NCI-H345 treated with DMSO at 0.1 percent for 48 hours (cell line): ENCODE measurements at regions not wholly inside any gene's neighbourhood (a gene's known extent, or its start where the extent isn't known, plus 50 kb on each side); places are given as distances from the start of the nearest gene placed in this dataset.
"Not testable (repeated sequence)": the region's sequence is repeated elsewhere in the genome, so short reads cannot be mapped to it uniquely, and the experiment has no call there.

ENCODE experiments used
- DNase-seq: peaks from one replicate; lab custom pipeline; 2025; ENCODE audit not compliant: unreplicated experiment; lab: John Stamatoyannopoulos, UW

- DNase-seq = no peak
Measured at GRCh38 chr5:42066131-42066530, 141.1 kb downstream of the FBXO4 start.

GRCh38 chr5:42074353-42074752 lies 149.3 kb downstream of the FBXO4 start:
- DNase-seq = no peak

DNA sequence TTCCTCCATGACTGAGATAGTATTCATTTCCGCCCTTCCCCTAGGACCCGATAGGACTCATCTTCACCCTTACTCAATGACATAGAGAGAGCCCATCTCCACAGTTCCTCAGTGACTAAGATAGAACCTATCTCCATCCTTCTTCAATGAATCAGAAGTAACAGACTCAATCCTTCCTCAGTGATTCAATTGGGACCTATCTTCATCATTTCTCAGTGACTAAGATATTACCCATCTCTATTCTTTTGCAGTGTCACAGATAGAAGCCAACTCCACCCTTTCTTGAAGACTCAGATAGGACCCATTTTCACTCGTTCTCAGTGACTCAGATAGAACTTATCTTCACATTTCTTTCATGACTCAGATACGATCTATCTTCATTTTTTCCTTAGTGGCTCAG lies 164.6 kb downstream of the FBXO4 start:
- DNase-seq = no peak

DNA sequence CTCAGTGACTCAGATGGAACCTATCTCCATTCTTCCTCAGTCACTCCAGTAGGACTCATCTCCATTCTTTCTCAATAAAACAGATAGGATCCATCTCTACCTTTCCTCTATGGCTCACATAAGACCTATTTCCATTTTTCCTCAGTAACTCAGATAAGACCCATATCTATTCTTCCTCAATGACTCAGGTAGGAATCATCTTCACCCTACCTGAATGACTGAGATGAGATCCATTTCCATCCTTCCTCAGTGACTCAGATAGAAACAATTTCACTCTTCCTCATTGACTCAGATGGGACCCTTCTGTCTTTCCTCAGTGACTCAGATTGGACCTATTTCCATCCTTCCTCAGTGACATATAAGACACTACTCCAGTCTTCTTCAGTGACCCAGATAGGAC lies 165.1 kb downstream of the FBXO4 start:
- DNase-seq = no peak

DNA sequence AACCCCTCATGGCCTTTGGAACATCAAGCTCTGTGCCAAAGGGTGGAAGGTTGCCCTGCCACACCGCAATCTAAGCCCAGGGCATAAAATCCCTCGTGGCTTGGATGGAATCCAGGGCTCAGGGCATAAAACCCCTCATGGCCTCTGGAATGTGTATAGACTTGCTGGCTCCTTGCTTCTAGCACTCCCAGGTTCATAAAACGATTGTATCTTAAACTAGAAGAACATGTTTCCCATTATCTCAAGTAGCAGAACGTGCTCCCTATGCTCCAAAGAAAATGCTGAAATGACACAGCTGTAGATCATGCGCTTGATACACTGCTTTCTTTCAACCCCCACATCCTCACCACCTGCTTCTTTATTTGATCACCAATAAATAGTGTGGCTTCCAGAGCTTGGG lies 174.8 kb downstream of the FBXO4 start:
- DNase-seq = not testable (repeated sequence)

DNA sequence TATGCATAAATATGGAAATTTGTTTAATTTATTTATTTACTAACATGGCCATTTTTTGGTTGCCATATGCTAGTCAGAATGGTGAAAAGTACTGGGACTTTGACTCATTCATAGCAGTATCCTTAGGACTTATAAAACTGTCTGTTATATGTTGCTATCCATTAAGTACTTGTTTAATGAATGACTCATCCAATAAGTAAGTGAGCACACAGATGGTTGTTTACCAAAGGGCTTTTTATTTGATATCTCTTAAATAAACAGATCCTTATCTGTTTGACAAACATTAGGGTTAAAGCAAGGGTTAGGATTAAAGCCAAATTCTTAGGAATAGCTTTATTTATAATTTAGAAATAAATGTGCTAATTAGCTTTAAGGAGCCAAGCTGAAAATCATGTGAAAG lies 183.4 kb downstream of the FBXO4 start:
- no peak for DNase-seq

- no peak for DNase-seq
Measured at GRCh38 chr5:42109006-42109572, 184.0 kb downstream of the FBXO4 start.

- not testable (repeated sequence) for DNase-seq
Measured at GRCh38 chr5:42115721-42116120, 190.6 kb downstream of the FBXO4 start.

DNA sequence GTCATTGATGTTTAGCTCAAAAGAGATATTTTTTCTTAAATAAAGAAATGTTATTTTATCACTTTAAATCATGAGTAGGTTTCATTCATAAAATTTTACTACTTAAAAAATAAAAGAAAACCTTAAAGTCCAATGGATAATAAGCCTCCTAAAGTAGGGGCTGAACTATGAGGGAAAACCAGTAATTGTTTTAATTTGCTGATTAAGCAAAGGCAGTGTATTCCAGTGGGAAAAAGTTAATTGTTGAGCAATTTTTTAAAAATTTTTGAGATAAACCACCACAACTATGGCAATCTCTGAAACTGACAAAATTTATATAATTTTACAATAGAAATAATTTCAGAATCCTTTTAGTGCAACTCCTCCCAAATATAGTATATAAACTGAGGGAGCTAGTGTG lies 195.0 kb downstream of the FBXO4 start:
- DNase-seq = no peak

- DNase-seq = no peak
Measured at GRCh38 chr5:42121401-42121800, 196.3 kb downstream of the FBXO4 start.

GRCh38 chr5:42131081-42131480 lies 206.0 kb downstream of the FBXO4 start:
- DNase-seq = no peak

DNA sequence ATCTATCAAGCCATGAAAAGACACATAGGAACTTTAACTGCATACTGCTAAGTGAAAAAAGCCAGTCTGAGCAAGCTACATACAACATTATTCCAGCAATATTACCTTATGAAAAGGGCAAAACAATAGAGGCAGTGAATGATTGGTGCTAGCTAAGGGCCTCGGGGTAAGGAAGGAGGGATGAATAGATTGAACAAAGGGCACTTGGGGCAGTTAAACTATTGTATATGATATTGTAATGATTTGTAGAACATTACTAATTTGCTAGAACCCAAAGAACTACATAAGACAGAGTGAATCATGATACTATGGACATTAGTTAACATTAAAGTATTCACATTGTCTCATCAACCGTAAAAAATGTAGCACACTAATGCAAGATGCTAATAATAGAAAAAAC lies 218.3 kb downstream of the FBXO4 start:
- DNase-seq = no peak

DNA sequence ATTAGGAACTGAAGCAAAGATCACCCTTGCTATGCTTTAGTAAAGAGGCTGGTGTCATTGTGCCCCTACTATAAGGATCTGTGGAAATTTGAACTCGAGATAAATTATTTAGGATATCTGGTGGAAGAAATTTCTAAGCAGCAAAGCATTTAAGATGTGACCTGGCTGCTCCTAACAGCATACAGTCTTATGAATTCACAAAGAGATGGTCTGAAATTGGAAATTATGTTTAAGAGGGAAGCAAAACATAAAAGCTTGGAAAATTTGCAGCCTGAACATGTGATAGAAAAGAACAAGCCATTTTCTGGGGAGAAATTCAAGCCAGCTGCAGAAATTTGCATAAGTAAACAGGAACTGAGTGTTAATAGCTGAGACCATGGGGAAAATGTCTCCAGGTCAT lies 223.7 kb downstream of the FBXO4 start:
- DNase-seq = no peak

GRCh38 chr5:42157215-42157614 lies 232.1 kb downstream of the FBXO4 start:
- no peak for DNase-seq

DNA sequence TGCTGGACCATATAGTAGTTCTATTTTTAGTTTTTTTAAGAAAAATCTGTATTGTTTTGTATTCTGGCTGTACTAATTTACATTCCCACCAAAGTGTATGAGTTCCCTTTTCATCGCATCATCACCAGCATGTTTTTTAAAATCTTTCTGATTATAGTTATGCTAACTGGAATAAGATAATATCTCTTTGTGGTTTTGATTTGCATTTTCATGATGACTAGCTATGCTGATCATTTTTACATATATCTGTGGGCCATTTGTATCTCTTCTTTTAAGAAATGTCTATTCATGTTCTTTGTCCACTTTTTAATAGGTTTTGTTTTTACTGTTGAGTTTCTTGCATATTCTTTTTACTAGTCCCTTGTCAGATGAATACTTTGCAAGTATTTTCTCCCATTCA lies 238.0 kb downstream of the FBXO4 start:
- DNase-seq = no peak

- no peak for DNase-seq
Measured at GRCh38 chr5:42168091-42168670, 243.1 kb downstream of the FBXO4 start.

DNA sequence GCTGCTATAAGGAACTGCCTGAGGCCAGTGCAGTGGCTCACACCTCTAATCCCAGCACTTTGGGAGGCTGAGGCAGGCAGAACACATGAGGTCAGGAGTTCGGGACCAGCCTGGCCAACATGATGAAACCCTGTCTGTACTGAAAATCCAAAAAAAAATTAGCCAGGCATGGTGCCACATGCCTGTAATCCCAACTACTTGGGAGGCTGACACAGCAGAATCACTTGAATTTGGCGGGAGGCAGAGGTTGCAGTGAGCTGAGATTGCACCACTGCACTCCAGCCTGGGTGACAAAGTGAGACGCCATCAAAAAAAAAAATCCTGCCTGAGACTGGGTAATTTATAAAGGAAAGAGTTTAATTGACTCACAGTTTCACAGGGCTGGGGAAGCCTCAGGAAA lies 247.1 kb upstream of the GHR start:
- not testable (repeated sequence) for DNase-seq

DNA sequence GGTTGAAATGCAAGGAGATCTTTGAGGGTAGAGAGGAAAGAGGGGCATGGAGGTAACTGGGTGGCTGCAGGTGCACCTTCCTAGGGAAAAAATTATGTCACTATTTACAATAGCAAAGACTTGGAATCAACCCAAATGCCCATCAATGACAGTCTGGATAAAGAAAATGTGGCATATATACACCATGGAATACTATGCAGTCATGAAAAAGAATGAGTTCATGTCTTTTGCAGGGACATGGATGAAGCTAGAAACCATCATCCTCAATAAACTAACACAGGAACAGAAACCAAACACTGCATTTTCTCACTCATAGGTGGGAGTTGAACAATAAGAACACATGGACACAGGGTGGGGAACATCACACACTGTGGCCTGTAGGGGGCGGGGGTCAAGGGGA lies 243.4 kb upstream of the GHR start:
- not testable (repeated sequence) for DNase-seq

DNA sequence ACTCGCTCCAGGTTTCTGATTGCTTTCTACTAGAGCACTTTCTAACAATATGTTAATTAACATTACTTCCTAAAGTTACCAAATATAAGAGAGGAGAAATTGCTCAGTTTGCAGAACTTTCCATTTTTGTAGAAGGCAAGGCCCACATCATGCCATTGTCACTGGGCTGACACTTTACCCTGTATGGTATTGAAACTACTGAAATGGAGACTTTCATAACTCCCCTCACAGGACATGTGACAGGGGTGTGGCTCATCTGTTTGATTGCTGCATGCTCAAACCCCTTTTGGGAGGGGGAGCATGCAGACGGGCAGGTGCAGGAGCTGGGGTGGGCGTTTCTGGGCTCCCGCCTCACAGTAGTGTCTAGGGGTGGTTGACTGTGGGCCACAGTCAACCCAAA lies 206.3 kb upstream of the GHR start:
- no peak for DNase-seq

GRCh38 chr5:42217791-42218190 lies 205.4 kb upstream of the GHR start:
- no peak for DNase-seq

GRCh38 chr5:42225009-42225408 lies 198.2 kb upstream of the GHR start:
- no peak for DNase-seq

DNA sequence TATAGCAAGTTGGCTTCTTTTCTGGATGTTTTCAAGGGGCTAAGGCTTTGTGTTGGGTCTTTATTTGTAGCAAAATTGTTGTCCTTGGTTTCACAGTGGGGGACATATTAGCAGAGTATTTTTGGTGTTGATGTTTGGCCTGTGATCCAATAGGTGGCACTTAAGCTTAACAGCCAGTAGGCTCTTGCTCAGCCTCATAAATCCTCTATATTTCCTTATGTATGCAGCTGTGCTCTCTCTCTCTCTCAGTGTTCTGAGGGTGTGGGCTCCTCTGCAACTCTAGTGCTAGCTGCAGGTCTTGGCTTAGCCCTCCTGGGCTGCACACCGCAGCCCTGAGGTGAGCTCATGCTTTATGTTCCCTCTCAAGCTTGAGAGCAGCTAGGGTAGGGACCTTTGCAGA lies 195.0 kb upstream of the GHR start:
- DNase-seq = no peak

- DNase-seq = no peak
Measured at GRCh38 chr5:42230839-42231238, 192.4 kb upstream of the GHR start.
